Ishikawa (cell line): ENCODE measurements at regions not wholly inside any gene's neighbourhood (a gene's known extent, or its start where the extent isn't known, plus 50 kb on each side); places are given as distances from the start of the nearest gene placed in this dataset.

Experiments
- CEBPB ChIP-seq: IDR thresholded peaks from 2 replicates; pipeline ENCODE4 v1.6.1; 2012
- CREB1 ChIP-seq: IDR thresholded peaks from 2 replicates; pipeline ENCODE4 v1.6.1; 2012; ENCODE audit warnings: low read depth
- EGR1 ChIP-seq: IDR thresholded peaks from 2 replicates; pipeline ENCODE4 v1.6.1; 2012
- EP300 ChIP-seq: IDR thresholded peaks from 2 replicates; pipeline ENCODE4 v1.6.1; 2012; ENCODE audit warnings: borderline replicate concordance
- FOXM1 ChIP-seq: IDR thresholded peaks from 2 replicates; pipeline ENCODE4 v1.6.1; 2012; ENCODE audit warnings: low read depth, borderline replicate concordance
- MAX ChIP-seq: IDR thresholded peaks from 2 replicates; pipeline ENCODE4 v1.6.1; 2012
- NFIC ChIP-seq: IDR thresholded peaks from 2 replicates; pipeline ENCODE4 v1.6.1; 2012
- RAD21 ChIP-seq: IDR thresholded peaks from 2 replicates; pipeline ENCODE4 v1.6.1; 2012; ENCODE audit warnings: low read depth
- TAF1 ChIP-seq: IDR thresholded peaks from 2 replicates; pipeline ENCODE4 v1.6.1; 2012; ENCODE audit warnings: low read depth, mild to moderate bottlenecking
- TCF12 ChIP-seq: IDR thresholded peaks from 2 replicates; pipeline ENCODE4 v1.6.1; 2012; ENCODE audit warnings: low read depth
- TEAD4 ChIP-seq: IDR thresholded peaks from 2 replicates; pipeline ENCODE4 v1.6.1; 2012
- YY1 ChIP-seq: IDR thresholded peaks from 2 replicates; pipeline ENCODE4 v1.6.1; 2012; ENCODE audit warnings: low read depth
- ZBTB7A ChIP-seq: IDR thresholded peaks from 2 replicates; pipeline ENCODE4 v1.6.1; 2012; ENCODE audit warnings: low read depth
- TF ChIP-seq, protein P1 (sequence below): IDR thresholded peaks from 2 replicates; pipeline ENCODE4 v1.6.1; 2012
- TF ChIP-seq, protein P2 (sequence below): IDR thresholded peaks from 2 replicates; pipeline ENCODE4 v1.6.1; 2012; ENCODE audit warnings: low read depth, mild to moderate bottlenecking

GRCh38 chr6:126539022-126539421, 199.1 kb downstream of the CENPW start:
- TF ChIP-seq CEBPB (no peak), MAX (no peak), TEAD4 (no peak), EP300 (no peak), EGR1 (no peak), ZBTB7A (no peak), FOXM1 (no peak), TAF1 (no peak), CREB1 (no peak), YY1 (no peak), RAD21 (no peak), TCF12 (no peak)
- TF ChIP-seq, protein P1, sequence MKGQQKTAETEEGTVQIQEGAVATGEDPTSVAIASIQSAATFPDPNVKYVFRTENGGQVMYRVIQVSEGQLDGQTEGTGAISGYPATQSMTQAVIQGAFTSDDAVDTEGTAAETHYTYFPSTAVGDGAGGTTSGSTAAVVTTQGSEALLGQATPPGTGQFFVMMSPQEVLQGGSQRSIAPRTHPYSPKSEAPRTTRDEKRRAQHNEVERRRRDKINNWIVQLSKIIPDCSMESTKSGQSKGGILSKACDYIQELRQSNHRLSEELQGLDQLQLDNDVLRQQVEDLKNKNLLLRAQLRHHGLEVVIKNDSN, result no peak
- TF ChIP-seq, protein P2, sequence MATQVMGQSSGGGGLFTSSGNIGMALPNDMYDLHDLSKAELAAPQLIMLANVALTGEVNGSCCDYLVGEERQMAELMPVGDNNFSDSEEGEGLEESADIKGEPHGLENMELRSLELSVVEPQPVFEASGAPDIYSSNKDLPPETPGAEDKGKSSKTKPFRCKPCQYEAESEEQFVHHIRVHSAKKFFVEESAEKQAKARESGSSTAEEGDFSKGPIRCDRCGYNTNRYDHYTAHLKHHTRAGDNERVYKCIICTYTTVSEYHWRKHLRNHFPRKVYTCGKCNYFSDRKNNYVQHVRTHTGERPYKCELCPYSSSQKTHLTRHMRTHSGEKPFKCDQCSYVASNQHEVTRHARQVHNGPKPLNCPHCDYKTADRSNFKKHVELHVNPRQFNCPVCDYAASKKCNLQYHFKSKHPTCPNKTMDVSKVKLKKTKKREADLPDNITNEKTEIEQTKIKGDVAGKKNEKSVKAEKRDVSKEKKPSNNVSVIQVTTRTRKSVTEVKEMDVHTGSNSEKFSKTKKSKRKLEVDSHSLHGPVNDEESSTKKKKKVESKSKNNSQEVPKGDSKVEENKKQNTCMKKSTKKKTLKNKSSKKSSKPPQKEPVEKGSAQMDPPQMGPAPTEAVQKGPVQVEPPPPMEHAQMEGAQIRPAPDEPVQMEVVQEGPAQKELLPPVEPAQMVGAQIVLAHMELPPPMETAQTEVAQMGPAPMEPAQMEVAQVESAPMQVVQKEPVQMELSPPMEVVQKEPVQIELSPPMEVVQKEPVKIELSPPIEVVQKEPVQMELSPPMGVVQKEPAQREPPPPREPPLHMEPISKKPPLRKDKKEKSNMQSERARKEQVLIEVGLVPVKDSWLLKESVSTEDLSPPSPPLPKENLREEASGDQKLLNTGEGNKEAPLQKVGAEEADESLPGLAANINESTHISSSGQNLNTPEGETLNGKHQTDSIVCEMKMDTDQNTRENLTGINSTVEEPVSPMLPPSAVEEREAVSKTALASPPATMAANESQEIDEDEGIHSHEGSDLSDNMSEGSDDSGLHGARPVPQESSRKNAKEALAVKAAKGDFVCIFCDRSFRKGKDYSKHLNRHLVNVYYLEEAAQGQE, result no peak

DNA sequence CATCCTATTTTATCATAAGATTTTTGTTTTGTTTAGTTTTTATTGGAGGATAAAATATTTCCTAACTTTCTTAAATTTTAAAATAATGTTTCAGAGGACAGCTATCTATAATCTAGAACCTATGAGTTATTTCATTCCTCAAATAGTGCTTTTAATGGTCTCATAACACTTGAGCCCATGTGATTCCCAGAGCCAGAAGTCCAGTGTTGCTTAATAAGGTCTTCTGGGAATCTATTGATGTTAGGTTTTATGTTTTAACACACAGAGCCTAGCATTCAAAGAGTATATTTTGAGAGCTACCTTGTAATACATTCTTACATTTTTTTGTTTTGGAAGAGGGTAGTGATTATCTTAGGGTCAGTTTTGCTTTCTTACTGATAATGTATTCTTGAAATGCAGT, 200.2 kb downstream of the CENPW start:
- TF ChIP-seq YY1, result no peak

DNA sequence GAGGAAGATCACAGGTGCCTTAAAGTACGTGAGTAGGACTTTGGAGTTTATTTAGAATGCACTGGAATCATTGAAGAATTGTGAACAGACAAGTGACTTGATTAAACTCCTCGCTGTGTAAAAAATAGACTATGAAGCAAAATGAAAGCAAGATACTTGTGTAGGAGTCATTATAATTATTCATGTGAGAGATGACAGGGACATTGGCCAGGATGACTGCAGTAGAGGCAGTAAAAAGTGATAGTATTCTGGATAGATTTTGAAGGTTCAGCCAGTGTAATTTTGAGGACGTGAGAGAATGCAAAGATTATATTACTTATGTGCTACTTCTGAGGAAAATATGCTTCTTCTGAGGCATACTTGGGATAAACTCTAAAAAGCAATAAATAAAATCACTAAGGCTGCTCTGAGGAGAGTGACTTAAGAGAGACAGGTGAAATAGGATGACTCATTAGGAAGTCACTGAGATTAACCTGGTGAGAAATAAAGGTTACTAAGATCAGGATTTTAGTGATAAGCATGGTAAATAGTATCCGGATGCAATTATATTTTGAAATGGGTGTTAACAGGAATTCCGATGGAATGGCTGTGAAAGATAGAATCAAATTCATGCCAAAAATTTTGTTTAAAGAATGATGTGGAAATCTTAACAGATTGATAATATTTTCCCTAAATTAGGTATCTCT, 202.0 kb downstream of the CENPW start:
- TF ChIP-seq CREB1, result no peak
- TF ChIP-seq, protein P1, result no peak
- no peak for TF ChIP-seq TAF1
- no peak for TF ChIP-seq EGR1
- TF ChIP-seq, protein P2, result no peak
- TF ChIP-seq MAX, result no peak
- TF ChIP-seq EP300, result no peak
- TF ChIP-seq CEBPB, result no peak
- no peak for TF ChIP-seq FOXM1
- TF ChIP-seq ZBTB7A, result no peak
- no peak for TF ChIP-seq NFIC
- no peak for TF ChIP-seq TCF12
- no peak for TF ChIP-seq RAD21
- no peak for TF ChIP-seq YY1
- no peak for TF ChIP-seq TEAD4

GRCh38 chr6:126546541-126547120, 206.7 kb downstream of the CENPW start:
- TF ChIP-seq, protein P1, result no peak
- no peak for TF ChIP-seq NFIC
- no peak for TF ChIP-seq TEAD4
- TF ChIP-seq CREB1, result no peak
- TF ChIP-seq MAX, result no peak
- TF ChIP-seq YY1, result no peak
- no peak for TF ChIP-seq EGR1
- no peak for TF ChIP-seq FOXM1
- TF ChIP-seq EP300, result no peak

GRCh38 chr6:126548300-126548699, 208.4 kb downstream of the CENPW start:
- TF ChIP-seq EP300 (no peak), TCF12 (no peak), ZBTB7A (no peak), FOXM1 (no peak), CEBPB (no peak), EGR1 (no peak), NFIC (no peak), RAD21 (no peak), TEAD4 (no peak), CREB1 (no peak), YY1 (no peak), TAF1 (no peak), MAX (no peak)
- TF ChIP-seq, protein P1, result no peak
- TF ChIP-seq, protein P2, result no peak
